ENCODE measurements at regions not wholly inside any gene's neighbourhood (a gene's known extent, or its start where the extent isn't known, plus 50 kb on each side); places are given as distances from the start of the nearest gene placed in this dataset.
"Not testable (repeated sequence)": the region's sequence is repeated elsewhere in the genome, so short reads cannot be mapped to it uniquely, and the experiment has no call there.

DNA sequence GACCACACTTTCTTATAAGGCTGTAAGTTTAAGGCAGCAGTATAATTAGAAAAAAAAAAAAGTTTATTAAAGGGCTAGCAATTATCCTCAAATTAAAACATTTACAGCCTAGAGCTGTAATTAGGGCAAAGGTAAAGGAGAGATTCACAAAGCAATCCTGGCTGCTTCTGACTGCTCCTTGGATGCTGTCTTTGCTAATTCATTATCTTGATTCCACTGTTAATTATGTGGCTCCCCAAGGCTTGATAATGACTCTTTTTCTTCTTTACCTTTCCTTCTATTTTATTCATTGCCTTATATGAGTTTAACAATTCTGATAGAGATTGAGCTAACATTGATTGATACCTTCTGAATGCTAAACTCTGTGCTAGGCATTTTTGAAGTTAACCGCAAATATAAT lies 476.5 kb downstream of the DTWD2 start:
- DNase-seq (ENCODE audit: low read depth), result no peak
- H3K4me3 ChIP-seq (ENCODE audit: control insufficient read depth, low read depth, low read length), result no peak overlapping the region
- TF ChIP-seq, protein P1, sequence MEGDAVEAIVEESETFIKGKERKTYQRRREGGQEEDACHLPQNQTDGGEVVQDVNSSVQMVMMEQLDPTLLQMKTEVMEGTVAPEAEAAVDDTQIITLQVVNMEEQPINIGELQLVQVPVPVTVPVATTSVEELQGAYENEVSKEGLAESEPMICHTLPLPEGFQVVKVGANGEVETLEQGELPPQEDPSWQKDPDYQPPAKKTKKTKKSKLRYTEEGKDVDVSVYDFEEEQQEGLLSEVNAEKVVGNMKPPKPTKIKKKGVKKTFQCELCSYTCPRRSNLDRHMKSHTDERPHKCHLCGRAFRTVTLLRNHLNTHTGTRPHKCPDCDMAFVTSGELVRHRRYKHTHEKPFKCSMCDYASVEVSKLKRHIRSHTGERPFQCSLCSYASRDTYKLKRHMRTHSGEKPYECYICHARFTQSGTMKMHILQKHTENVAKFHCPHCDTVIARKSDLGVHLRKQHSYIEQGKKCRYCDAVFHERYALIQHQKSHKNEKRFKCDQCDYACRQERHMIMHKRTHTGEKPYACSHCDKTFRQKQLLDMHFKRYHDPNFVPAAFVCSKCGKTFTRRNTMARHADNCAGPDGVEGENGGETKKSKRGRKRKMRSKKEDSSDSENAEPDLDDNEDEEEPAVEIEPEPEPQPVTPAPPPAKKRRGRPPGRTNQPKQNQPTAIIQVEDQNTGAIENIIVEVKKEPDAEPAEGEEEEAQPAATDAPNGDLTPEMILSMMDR (IDR thresholded peaks at IDR 0.05; ENCODE audit: control insufficient read depth, insufficient read depth, low read depth, low read length, missing control alignments), result no peak

- no peak for DNase-seq (ENCODE audit: low read depth)
- TF ChIP-seq, protein P1 (IDR thresholded peaks at IDR 0.05; ENCODE audit: control insufficient read depth, insufficient read depth, low read depth, low read length, missing control alignments), result no peak
- H3K4me3 ChIP-seq (ENCODE audit: control insufficient read depth, low read depth, low read length), result no peak overlapping the region
Observed at GRCh38 chr5:118506217-118506852, 482.0 kb downstream of the DTWD2 start.

- not testable (repeated sequence) for H3K4me3 ChIP-seq (ENCODE audit: control insufficient read depth, low read depth, low read length); DNase-seq (ENCODE audit: low read depth)
Observed at GRCh38 chr5:118502232-118502631, 486.1 kb downstream of the DTWD2 start.

DNA sequence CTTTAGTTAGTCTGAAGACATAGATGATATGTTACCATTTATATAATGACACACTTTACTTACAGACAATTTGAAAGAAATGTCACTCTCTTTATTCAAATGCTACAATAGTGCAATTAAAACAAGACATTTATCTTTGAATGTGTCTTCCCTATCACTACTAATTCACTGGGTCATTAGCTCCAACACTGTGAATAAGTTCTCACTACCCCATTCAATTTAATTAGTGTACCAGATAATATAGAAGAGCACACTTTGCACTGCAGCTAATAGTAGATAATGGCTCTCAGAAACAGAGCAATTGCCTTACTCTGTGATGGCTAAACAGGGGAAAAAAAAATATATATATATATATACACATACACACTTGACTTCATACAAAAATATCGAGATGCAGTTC lies 497.0 kb downstream of the DTWD2 start:
- no peak for DNase-seq (ENCODE audit: low read depth)
- no peak overlapping the region for H3K4me3 ChIP-seq (ENCODE audit: control insufficient read depth, low read depth, low read length)
- TF ChIP-seq, protein P1 (IDR thresholded peaks at IDR 0.05; ENCODE audit: control insufficient read depth, insufficient read depth, low read depth, low read length, missing control alignments), result no peak

- DNase-seq (ENCODE audit: low read depth), result no peak
- TF ChIP-seq, protein P1 (IDR thresholded peaks at IDR 0.05; ENCODE audit: control insufficient read depth, insufficient read depth, low read depth, low read length, missing control alignments), result no peak
- H3K4me3 ChIP-seq (ENCODE audit: control insufficient read depth, low read depth, low read length), result no peak overlapping the region
Observed at GRCh38 chr5:118486647-118487225, 501.6 kb downstream of the DTWD2 start.

DNA sequence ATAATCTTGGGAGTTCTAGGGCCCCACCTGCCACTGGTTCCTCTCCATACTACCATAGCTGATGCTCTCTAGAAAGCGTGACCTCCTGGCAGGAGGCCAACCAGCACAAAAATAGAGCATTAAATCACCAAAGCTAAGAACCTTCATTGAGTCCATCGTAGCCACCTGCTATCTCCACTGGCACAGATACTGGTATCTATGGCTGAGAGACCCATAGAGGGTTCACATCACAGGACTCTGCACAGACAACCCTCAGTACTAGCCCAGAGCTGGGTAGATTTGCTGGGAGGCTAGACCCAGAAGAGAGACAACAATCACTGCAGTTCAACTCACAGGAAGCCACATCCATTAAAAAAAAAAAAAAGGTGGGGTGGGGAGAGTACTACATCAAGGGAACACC lies 509.1 kb downstream of the DTWD2 start:
- no peak for DNase-seq (ENCODE audit: low read depth)
- TF ChIP-seq, protein P1 (IDR thresholded peaks at IDR 0.05; ENCODE audit: control insufficient read depth, insufficient read depth, low read depth, low read length, missing control alignments), result no peak
- no peak overlapping the region for H3K4me3 ChIP-seq (ENCODE audit: control insufficient read depth, low read depth, low read length)

- DNase-seq (ENCODE audit: low read depth), result no peak
- TF ChIP-seq, protein P1 (IDR thresholded peaks at IDR 0.05; ENCODE audit: control insufficient read depth, insufficient read depth, low read depth, low read length, missing control alignments), result no peak
- H3K4me3 ChIP-seq (ENCODE audit: control insufficient read depth, low read depth, low read length), result no peak overlapping the region
Observed at GRCh38 chr5:118478852-118479251, 509.5 kb downstream of the DTWD2 start.
